NCI-H146 treated with DMSO at 0.1 percent for 48 hours (cell line): ENCODE measurements at regions not wholly inside any gene's neighbourhood (a gene's known extent, or its start where the extent isn't known, plus 50 kb on each side); places are given as distances from the start of the nearest gene placed in this dataset.
"Not testable (repeated sequence)": the region's sequence is repeated elsewhere in the genome, so short reads cannot be mapped to it uniquely, and the experiment has no call there.

Experiments used
- DNase-seq: peaks from one replicate; lab custom pipeline; 2025; ENCODE audit not compliant: unreplicated experiment; lab: John Stamatoyannopoulos, UW

DNA sequence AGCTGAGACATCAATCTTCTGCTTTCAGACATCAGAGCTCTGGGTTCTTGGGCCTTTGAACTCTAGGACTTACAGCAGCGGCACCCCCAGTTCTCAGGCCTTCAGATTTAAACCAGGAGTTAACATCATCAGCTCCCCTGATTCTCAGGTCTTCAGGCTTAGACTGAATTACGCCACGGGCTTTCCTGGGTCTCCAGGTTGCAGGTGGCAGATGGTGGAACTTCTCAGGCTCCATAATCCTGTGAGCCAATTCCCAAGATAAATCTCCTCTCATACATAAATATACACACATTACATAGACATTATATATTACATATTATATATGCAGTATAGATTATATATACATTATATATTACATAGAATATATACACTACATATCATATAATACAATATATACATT, 408.9 kb upstream of the AUTS2 start:
- no peak for DNase-seq

DNA sequence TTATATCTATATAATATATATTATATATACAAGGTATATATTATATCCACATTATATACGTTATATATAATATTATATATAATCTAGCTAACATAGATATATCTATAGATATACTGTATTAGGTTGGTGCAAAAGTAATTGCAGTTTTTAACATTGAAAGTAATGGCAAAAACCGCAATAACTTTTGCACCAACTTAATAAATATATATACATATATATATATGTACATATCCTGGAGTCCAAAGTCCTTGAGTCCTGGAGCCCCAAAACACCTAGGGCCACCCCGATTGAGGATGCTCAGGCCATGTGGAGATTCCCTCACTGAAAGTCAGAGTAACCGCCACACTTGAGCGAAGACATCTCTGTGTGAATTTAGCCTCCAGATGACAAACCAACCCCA, 408.2 kb upstream of the AUTS2 start:
- DNase-seq = no peak

DNA sequence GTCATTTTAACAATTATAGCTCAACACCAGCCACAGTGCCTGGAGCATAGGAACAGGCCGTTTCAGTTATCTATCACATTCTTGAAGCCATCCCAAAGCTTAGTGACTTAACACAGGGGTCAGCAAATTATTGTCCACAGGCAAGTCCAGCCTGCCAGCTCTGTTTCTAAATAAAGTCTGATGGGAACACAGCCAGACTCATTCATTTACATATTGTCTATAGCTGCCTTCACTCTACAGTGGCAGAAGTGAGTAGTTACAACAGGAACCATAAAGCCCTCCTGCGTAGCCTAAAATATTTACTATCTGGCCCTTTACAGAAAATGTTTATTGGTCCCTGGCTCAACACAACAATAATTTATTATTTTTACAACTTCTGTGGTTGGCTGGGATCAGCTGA, 407.5 kb upstream of the AUTS2 start:
- DNase-seq = no peak

DNA sequence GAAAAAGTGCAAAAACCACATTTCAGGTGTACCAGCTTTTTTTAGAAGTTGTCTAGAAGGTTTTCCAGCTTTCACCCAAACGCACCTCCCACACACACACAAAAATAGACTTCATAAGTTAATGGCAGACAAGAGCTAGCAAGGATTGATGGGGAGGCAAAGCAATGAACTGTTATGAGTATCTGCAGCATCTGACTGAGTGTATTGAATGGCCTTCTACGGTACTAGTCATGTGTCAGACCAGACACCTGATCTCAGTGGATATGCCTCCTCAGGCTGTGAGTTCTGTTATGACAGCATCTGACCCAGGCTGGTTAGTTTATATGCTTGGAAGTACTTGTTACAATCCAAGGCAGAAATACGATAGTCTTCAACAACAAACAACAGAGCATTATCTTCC, 406.1 kb upstream of the AUTS2 start:
- no peak for DNase-seq

DNA sequence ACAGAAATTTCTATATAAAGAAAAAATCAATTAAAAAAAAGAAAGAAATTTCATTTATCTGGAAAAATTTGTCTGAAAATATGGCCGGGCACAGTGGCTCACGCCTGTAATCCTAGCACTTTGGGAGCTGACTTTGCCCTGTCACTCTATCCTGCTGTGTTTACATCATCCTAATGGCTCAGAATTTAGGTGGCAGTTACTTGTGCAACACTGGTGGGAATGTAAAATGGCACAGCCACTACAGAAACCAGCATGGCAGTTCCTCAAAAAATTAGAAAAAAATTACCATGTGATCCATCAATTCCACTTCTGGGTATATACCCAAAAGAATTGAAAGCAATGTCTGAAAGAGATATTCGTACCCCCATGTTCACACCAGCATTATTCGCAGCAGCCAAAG, 405.2 kb upstream of the AUTS2 start:
- no peak for DNase-seq

DNA sequence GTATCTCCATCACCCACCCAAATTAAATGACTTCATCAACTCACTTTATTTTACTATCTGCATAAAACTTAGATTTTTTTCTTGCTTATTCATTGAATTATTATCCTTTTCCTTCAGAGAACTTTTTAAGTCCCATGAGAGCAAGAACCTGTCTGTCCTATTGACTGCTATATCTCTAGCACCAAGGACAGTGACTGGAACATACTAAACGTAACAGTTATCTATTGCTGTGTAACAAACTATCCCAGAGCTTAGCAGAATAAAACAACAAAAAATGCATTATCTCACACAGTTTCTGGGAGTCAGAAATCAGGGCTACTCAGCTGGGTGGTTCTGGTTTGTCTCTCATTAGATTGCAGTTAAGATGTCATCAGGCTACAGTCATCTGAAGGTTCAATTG, 401.7 kb upstream of the AUTS2 start:
- no peak for DNase-seq

DNA sequence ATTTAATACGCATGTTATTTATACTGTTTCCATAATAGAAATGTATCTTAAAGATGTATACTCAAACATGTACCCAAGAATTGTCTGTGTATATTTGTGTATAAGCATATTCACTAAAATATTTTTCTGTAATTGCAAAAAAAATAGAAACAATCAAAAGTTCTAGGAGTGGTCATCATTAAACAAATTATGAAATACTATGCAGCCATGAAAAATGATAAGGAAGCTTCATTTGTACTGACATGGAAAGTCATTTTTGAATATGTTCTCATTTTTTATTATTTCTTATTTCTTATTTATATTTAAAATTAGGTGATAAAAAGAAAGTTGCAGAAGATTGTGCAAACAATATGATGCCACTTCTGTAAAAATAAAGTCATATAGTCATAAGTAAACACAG, 400.0 kb upstream of the AUTS2 start:
- no peak for DNase-seq

DNA sequence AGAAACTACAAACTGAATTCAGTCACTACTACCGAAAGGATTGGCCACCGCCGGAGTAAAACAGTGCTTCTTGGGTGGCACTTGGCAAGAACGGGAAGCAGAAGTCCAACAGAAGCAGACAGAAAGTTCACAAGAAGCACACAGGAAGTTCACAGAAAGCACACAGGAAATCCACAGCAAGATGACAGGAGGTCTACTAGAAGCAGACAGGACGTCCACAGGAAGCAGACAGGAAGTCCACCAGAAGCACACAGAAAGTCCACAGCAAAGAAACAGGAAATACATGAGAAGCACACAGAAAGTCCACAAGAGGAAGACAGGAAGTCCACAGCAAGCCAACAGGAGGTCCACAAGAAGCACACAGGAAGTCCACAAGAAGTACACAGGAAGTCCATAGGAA, 399.2 kb upstream of the AUTS2 start:
- no peak for DNase-seq

DNA sequence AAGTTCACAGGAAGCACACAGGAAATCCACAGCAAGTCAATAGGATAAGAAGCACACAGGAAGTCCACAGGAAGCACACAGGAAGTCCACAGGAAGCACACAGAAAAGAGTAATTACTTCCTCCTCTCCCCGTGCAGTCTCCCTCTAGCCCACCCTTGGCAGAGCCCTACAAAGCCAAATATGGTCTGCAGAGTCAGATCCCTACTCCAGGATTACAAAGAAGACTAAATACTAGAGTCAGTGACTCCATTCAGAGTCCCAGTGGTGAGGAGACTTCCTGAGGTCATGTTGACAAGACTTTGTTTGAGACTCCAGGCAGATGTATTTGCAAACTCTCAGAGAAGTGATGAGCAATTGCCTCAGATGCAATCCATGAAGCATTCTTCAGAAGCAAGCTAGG, 398.6 kb upstream of the AUTS2 start:
- peak; percentile 14 for DNase-seq

DNA sequence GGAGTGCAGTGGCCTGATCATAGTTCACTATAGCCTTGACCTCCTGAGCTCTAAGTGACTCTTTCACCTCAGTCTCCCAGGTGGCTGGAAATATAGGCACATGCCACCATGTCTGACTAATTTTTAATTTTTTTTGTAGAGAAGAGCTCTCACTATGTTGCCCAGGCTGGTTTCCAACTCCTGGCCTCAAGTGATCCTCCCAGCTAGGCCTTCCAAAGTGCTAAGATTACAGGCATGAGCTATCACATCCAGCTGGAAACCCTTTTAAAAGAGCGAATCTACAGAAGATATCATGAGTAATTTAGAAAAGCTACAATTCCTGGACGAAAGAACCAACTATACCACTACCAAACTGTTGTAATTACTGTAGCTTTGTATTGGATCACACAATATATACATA, 394.4 kb upstream of the AUTS2 start:
- no peak for DNase-seq

DNA sequence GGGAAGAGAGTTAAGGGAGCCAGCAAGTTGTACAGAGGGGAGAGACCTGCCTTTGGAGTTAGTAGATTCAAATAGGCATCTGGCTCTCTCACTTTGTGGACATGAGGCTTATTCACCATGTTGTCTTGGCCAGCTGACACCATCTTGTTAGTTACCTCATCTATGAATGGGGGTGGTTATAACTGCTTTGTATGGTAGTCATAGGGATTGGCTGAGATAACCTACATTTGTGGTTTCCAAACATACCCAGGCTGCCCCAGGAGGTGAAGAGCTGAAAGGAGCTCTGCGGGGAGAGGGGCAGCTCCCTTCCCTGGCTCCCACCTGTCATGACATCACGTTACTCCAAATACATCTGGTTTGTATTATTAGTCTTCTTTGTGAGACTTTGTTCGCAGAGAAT, 393.3 kb upstream of the AUTS2 start:
- peak; percentile 78 for DNase-seq

DNA sequence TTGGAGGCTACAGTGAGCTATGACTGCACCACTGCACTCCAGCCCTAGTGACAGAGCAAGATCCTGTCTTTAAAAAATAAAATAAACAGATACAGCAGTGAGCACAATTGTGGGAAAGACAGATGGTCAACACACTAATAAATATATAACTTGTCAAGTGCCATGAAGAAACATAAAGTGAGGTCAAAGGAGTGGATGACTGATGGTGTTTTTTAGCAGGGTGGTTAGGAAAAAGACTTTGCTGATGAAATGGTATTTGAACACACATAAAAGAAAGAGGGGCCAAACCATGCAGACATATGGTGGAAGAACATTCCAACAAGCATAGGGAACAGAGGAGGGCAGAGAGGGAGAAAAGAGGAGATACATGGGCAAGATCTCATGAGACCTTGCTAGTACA, 392.7 kb upstream of the AUTS2 start:
- no peak for DNase-seq

DNA sequence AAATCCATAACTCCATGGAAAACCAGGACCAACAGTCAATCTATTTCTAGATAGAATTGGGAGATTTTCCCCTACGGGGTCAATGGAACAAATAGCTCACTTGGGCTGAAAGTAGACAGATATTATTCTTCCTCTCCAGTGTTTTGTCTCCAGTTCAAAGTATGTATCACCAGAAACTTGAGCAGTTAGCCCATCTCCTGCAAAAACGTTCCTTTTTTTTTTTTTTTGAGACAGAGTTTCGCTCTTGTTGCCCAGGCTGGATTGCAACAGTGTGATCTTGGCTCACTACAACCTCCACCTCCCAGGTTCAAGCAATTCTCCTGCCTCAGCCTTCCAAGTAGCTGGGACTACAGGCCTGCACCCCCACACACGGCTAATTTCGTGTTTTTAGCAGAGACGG, 390.0 kb upstream of the AUTS2 start:
- DNase-seq = no peak

DNA sequence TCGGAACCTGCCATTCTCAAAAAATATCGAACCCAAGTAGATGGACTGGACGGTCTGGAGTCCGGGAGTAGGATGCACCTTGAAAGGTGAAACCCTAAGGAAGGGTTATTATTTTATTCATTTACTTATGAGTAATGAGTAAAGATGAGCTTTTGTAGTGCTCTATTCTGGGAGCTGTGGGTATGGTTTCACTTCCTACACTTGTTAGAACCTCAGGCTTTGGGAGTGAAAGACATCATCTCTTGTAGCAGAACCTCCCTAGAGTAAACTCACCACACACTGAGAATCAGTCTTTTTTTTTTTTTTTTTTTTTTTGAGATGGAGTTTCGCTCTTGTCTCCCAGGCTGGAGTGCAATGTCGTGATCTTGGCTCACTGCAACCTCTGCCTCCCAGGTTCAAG, 389.4 kb upstream of the AUTS2 start:
- no peak for DNase-seq

DNA sequence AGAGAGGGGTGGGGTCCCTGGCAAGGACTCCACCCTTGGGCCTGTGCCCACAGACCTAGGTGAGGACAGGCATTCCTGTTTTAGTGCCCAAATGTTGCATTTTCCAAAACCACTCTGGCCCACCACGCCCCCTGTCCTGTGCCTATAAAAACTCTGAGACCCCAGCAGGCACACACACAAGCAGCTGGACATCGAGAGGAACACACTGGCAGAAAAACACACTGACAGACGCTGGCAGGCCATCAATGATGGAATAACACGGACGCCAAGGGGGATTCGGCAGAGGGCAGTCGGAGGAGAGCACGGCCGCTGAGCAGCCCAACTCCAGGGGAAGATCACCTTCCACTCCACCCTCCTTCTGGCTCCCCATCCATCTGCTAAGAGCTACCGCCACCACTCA, 386.9 kb upstream of the AUTS2 start:
- no peak for DNase-seq

DNA sequence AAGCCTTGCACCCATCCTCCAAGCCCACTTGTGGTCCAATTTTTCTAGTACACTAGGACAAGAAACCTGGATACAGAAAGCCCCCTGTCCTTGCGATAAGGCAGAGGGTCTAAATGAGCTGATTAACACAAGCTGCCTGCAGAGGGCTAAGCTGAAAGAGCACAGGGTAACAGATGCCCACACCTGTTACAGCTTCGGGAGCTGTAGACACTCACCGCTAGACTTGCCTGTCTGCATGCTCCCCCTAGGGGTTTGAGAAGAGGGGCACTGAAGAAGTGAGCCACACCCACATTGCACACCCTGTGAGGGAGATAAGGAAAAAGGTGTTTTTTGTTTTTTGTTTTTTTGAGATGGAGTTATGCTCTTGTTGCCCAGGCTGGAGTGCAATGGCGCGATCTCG, 386.5 kb upstream of the AUTS2 start:
- DNase-seq = peak; percentile 27

DNA sequence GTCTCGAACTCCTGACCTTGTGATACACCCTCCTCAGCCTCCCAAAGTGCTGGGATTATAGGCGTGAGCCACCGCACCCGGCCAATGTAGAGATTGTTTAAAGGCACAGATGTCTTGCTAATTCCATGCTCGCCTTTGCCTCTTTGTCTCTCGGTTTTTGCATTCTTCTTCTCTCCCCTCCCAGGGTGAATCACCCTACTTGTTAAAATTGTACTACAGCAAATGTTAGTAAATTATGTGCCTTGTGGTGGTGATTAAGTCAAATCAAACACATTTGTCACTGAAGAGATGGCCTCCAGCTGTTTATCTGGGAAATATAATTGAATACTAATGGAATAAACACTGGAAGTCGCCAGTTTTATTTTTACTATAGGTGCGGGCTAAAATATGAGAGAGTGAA, 384.4 kb upstream of the AUTS2 start:
- DNase-seq = peak; percentile 65

DNA sequence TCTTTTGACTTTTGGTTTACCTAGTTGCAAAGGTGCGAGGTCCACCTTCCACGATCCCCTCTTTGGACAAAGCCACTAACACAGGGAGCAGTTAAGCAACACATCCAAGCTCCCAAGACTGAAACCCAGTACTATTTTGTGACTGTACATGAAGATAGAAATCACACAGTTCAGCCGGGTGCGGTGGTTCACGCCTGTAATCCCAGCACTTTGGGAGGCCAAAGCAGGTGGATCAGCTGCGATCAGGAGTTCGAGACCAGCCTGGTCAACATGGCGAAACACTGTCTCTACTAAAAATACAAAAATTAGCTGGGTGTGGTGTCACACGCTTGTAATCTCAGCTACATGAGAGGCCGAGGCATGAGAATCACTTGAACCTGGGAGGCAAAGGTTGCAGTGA, 382.8 kb upstream of the AUTS2 start:
- not testable (repeated sequence) for DNase-seq

DNA sequence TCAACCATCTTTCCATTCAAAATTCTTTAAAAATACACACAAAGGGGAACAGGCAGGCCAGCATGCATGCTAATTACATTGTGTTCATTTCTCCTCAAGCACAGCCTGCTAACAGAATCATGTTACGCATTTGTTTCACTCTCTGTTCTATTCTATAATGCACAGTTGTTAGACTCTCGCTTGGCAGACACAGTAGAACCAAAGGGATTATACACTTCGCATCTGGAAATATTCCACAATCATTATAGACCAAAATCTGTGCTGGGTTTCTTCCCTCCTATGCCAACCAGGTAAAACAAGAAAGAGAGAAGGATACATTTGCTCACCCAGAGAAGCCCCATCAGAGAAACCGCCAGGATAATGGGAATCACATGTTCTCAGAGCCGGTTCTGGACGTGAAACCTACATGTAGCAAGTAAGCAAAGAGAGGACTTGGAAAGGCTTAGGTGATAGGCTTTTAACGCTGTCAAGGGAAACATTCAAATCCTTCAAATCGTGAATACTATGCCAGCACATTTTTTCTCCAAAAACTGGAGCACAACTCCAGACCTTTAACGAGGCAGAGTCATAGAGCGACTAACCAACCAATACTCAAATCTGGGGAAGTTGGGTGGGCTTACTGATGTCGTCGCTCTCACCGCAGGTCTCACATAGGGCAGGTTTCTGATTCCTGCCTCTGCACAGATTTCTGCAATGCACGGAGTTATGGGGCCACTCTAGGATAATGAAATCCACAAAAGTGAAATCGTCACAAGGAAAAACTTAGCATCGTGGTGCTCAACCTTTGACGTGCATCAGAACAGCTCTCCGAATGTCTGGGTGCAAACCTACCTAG, 380.5 kb upstream of the AUTS2 start:
- peak; percentile 9 for DNase-seq

DNA sequence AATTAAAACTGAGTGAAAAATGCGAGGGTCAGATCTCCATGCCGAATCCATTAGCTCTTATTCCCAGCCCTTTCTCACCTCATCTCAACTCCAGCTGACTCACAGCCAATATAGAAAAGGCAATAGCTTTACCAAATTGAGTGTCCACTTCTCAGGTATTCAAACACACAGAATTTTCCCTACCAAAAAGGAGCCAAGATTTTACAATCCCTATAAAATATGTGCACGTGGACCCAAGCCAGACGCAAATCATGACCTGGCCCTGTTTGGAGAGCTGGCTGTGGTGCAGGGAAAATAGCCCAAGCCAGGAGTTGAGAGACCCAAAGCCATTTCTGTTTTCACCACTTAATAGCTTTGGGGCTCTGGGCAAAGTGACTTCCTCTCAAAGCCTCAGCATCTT, 379.7 kb upstream of the AUTS2 start:
- DNase-seq = no peak

DNA sequence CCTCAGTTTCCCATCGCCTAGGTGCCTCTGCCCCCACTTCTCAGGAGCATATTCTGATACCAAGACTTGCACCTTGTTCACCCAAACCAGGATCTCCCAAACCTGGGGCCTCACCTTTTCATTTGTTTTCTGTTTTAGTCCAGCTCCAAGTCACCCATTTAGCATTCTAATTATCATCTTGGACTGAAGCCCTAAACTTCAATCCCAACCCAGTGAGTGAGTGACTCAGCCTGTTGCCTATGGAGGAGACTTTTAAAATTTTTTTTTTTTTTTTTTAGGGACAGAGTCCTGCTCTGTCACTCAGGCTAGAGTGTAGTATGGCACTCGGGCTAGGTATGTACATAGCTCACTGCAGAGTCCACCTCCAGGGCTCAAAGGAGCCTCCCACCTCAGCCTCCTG, 378.9 kb upstream of the AUTS2 start:
- DNase-seq = no peak

DNA sequence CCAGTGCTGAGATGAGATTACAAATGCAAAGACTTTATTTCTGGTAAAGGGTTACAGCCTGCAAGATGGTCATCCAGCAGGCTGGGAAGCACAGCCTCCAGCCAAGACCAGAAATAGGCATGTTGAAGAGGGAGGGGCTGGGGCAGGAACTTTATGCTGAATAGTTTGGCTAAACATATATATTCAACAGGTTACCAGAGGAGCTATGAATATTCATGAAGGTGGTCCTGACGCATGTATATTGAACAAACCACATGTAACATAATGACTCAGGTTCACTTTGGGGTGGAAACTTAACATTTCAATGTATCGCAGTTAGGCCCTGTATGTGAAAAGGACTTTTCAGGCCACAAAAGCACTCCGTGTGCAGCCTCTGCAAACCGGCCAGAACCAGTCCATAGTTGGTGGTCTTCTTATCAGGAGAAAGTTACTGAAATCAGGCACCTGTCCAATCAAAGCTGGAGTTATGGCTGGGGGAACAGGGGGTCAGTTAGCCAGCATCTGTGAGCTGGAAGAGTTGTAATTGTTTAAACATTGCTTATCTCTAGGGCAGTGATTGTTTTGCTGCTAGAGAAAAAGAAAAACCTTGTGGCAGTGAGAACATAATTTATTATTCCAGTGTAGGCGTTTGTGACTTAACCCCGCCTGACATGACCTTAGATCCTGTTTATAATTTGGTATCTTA, 372.9 kb upstream of the AUTS2 start:
- DNase-seq = no peak
